Effector CD4-positive, alpha-beta T cell (primary cell): ENCODE measurements at regions not wholly inside any gene's neighbourhood (a gene's known extent, or its start where the extent isn't known, plus 50 kb on each side); places are given as distances from the start of the nearest gene placed in this dataset.

Experiments used
- DNase-seq: peaks from one replicate; pipeline ENCODE4 v3.0.0-alpha.2; 2020

DNA sequence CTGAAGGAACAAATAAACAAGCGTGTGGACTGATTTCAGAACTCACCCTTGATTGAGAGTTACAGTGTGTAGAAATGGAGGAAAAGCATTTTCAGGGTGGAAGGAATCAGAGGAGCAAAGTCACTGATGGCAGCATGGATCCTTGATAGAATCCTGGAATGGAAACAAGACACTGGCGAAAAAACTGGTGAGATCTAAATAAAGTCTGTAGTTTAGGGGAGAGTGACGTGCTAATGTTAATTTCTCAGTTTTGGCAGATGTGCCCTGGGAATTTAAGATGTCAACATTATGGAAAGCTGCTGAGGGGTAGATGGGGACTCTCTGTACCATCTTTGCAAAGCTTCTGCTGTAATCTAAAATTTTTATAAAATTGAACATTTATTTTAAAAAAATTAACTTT, 378.0 kb downstream of the UQCRFS1 start:
- no peak for DNase-seq

DNA sequence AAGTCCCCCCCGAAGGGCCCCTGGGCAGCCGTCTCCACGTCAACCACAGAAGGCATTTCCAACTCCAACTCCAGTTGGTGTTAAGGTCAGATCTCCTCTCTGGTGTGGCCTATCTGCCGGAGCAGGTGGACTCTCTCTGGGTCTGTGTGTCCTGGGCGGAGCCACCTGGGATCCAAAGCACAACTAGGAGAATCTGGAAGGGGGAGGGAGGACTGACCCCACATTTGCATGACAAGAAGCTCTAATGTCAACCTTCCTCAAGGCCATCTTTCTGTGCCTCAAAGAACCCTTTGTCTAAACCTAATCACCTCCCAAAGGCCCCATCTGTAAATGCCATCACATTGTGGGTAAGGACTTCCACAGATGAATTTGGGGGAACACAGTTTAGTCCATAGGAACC, 381.5 kb downstream of the UQCRFS1 start:
- DNase-seq = no peak

DNA sequence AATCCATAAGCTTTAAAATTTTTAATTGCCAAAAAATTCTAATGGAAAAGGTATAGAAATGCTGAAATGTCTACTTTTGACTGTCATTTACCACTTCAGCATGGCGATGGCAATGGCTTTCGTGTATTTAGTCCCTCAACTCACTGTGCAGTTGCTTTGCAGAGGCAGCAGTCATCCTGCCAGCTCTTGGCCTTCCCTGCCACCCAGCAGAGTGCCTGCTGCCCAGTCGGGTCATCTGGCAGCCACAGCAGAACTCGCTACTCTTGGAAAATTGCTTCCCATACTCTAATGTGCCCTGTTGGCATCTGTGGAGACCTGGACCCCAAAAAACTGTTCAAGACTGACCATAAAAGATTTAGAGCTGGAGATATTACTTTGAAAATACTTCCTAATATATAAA, 383.2 kb downstream of the UQCRFS1 start:
- no peak for DNase-seq

DNA sequence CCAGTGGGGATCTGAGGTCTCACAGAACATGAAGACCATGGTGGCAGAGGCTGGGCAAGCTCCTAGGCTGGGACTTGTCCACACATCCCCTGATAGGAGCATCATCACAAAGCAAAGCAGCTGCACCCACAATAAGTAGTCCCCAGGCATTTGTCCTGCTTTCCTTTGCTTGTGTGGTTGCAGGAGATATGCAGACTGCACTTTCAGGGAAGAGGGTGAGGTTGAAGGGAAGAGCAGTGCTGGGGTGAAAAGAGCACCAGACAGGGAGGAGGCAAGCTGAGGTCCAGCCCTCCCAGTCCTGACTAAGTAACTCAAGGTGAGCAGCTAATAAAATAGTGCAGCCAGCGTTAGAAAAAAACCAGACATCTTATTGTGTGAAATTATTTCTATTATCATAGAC, 383.6 kb downstream of the UQCRFS1 start:
- DNase-seq = no peak

DNA sequence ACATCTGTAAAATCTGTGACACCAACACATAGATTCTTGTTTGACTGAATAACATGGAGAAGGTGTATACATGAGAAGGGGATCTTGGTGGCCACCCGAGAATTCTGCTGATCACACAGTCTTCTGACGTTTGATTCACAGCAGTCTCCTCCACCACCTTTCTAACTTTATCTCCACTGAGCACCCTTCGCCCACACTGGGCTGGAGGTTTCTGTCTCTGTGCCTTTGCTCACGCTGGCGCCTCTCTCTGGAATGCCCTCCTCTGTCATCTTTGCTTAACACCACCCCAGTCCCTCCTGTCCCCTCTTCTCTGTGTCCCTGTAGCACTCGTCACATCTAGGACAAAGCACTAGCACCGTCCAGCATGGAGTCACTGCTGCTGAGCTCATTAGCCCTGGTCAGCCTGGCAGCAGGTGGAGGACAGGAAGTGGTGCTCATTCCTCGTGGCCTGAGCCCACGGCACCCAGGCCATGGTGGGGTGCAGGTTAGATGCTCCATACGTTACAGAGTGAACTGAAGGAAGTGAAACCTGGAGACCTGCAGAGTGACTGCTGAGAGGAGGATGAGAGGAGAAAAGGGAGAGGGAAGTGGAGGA, 384.6 kb downstream of the UQCRFS1 start:
- no peak for DNase-seq

DNA sequence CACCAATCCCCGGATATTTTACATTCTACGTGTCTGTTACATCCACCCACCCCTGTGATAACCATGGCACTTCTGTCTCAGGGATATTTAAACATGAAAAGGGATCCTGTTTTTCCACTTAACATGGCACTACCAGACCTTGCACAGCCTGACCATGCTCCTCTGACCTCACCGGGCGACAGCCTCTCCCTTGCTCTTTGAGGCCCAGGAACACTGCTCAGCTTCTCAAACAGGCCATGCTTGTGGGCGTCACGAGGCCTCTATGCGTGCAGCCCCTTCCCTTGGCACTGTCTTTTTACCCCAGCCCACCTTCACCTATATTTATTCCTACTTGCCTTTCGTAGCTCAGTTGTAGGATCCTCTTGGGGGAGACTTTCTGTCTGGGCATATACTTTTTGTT, 385.6 kb downstream of the UQCRFS1 start:
- no peak for DNase-seq

DNA sequence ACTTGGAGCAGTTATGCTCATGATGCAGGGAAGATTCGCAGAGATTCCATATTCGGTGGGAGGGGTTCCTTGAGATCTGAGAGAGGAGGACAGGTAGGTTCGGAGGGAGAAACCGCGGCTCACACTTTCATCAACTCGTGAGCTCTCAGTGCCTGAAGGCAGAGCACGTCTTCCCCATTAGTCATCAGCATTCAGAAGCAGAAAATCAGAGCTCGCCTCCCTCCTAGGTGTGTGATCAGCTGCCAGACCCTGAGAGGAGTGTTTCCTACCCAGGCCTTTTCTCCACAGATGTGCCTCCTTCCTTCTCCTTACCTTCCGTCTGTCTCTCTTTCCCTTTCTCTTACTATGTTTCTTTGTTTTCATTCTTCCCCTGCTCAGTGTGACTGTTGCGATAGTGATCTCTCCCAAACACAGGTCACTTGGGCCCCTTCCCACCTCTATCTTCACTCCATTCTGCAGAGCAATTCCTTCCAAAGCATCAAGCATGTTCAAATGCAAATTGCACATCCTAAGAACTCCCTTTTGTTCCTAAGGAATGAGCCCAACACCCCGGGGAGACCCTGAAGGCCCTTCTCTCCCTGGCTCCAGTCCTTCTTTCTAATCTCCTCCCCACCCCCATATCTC, 389.5 kb downstream of the UQCRFS1 start:
- DNase-seq = no peak

DNA sequence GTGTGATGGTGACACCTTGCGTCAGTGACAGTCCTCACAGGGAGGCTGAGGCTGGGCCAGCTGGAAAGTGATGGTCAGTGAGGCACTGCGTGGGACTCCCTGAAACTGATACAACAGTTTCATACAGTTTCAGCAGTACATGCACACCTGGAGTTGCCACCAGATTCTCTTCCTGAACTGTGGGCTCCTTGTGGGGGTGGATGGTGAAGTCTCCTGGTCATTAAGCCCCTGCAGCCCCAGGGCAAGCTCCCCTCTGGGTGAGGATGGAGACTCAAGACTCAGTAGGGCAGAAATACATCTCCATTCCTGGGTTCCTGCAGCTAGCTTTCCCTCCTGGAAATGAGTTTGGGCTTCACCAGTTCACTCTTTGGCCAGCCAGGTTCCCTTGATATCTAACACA, 392.7 kb downstream of the UQCRFS1 start:
- no peak for DNase-seq

DNA sequence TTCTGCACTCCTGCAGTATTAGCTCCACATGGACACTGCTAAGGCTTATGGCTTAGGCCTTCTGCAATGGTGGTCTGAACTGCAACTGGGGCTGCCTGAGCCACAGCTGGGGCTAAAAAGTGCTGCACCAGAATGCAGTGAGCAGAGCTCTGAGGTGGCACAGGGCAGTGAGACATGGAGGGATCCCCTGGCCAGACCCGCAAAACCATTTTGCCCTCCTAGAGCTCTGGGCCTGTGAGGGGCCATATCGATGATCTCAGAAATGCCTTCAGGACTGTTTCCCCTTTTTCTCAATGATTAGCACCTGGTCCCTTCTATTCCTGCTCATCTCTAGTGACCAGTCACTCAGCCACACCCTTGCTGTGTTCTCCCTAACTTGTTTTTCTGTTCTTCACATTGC, 397.7 kb downstream of the UQCRFS1 start:
- DNase-seq = no peak

DNA sequence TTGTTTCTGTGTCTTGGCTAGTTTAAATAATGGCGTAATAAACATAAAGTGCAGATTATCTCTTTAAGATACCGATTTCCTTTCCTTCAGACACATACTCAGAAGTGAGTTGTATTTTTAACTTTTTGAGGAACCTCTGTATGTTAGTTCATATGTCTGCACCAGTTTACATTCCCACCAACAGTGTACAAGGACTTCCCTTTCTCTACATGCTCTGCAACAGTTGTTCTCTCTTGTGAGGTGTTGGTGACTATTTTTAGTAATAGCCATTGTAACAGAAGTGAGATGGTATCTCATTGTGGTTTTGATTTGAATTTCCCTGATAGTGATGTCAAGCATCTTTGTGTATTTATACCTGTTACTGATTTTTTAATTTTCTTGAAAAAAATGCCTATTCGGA, 418.6 kb downstream of the UQCRFS1 start:
- no peak for DNase-seq

DNA sequence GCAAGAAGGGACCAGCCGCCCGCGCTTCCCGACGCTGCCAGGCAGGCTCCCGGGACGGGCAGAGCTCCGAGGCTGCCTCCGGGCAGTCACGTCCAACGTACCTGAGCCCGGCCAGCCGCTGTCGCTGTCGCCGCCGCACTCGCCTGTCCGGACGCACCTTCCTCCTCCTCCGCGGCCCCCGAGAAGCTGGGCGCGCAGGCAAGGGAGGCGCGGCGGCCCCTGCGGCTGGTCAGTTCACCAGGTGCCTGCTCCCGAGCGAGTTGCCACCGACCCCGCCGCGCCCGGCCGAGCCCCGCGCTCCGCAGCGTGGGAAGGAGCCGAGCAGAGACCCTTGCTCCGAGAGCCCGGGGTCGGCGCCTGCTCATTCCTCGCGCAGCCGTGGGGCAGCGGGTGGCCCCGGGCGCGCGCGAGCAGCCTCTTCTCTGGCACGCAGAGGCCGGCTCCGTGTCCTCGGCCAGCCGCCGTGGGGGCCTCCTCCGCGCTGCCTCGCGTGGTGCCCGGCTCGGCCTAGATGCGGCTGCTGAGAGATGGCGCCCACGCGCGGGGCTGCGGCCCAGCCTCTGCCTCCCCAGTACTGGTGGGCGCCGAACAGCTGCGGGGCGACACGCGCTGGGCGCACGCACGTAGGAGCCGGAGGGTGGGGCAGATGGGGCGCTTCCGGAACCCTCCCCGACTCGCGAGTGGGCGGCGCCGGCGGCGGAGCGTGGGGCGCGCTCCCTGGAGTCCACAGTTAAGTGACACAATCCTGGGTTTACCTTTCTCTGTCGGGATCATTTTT, 419.4 kb downstream of the UQCRFS1 start:
- DNase-seq = no peak

DNA sequence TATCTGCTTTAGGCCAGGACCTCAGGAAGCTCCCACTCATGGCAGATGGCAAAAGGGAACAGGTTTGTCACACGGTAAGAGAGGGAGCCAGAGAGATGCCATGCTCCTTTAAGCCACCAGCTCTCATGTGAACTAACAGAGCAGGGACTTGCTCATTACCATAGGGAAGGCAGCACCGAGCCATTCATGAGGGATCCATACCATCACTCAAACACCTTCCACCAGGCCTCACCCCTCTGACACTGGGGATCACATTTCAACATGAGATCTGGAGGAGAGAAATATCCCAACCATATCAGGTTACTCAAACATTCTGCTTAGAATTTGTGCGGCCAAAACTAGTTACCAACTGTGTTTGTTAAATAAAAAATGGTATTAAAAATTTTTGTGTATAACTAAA, 427.0 kb downstream of the UQCRFS1 start:
- no peak for DNase-seq

DNA sequence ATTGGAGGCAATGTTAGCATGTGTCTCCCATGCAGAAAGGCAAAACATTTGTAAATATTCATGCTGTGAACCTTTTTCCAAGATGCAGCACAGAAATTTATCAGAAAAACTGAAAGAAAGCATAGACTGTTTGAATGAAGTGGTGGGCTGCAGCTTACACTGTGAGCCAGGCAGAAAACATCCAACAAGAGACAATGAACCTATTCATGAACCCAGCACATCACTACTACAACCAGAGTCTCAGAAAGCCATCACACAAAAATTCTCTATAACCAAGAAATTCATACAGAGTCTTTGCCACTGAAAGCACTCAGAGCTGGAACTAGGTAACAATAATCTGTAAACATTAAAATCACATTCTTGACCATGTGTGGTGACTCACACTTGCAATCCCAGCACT, 448.9 kb downstream of the UQCRFS1 start:
- no peak for DNase-seq

DNA sequence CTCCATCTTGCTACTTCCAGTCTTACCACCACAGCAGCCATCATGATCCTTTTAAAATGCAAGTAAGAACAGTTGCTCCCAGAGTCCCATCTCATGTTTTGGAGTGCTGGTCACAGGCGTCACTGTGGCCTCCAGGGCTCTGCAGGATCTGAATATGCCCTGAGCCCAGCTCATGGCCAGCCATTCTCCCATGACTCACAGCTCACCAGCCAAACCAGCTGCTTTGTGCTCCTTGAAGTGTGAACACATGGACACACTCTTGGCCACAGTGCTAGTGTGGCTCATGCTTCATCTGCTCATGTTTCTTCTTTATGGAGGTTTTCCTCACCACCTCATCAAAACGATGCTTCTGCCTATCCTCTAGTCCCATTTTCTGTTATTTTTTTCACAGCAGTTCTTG, 466.5 kb downstream of the UQCRFS1 start:
- no peak for DNase-seq

DNA sequence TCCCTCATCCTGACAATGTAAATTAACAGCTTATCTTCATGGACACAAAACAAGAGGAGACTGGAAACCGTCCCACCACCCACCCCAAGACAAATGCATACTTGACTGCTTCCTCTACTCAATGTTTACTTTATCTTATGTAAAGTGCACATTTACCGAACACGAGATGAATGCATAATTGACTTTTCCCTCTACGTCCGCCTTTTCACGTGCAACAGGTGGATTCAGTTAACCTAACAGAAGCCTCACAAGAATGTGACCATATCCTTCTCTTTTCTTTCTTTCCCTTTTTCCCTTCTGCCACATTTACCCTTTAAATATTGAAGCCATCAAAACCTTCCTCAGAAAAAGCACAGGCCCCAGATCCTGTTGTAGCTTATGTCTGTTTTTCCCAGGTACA, 468.0 kb downstream of the UQCRFS1 start:
- no peak for DNase-seq

DNA sequence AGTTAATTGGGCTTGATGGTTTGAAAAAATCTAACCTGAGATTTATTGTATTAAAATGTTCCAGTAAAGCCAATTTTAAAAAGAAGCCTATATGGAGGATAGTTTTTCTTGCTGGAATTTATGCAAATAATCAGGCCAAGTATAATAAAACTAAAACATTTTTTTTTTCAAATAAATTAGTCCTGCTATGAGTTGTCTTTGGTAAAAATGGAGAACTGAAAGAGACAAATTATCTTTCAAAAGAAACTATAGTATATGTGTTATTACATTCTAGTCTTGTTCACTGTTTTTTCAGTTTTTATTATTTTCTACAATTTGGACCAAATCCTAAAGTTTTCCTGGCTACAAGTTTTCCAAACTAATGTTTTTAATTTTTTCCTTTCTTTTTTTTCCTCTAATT, 468.9 kb downstream of the UQCRFS1 start:
- no peak for DNase-seq

DNA sequence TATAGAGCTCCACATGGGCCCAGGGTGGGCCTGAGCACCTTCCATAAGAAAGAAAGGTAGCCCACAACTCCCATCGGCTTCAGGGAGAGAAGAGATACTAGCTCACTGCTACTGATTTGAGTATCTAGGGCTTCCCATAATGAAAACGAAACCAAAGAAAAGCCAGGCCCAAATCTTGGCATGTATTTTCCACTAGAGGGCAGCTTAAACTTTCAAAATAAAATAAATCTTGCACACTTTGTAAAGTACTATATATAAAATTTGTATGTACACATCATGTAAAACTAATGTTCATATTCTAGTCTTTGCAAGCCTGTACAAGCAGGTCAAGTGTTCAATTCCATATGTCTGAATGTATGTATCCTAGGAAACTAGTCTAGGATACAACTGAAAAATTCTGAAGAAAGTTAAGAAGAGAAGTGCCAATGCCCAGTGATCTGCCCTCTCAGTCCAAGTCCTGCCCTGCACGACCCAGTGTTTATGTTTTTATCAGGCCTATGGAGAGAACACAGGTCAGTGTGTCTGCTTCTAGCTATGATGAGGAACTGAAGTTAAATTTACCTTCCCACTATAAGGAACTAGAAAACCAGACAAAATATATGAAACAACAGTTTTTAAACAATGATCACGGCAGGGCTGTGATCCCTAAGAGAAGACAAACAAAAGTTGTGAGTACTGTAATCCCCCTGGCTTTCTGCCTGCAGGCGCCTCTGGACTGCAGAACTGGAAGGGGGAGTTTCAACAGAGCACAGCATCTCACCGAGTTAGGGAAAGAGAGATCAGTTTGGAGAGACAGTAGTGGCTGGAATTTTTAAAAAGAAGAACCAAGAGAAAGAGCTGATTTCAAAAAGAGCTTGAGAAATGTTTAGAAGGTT, 475.7 kb downstream of the UQCRFS1 start:
- no peak for DNase-seq

DNA sequence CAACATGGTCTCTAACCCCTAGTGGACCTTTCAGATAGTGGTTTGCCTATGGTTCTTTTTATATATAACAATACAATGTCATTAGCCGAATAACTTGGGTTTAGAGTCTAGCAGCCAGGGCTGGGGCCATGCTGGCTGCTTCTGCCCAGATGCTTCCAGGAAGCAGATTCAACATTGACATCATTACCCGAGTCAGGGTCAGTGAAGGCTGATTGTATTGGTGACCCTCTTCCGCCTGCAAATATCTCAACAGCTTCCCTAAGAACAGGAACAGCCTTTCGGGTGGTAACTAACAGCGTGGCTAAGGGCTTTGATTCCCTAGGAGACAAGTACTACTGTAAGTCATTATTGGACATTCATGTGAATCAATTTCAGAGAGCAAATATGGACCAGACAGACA, 476.4 kb downstream of the UQCRFS1 start:
- DNase-seq = no peak

DNA sequence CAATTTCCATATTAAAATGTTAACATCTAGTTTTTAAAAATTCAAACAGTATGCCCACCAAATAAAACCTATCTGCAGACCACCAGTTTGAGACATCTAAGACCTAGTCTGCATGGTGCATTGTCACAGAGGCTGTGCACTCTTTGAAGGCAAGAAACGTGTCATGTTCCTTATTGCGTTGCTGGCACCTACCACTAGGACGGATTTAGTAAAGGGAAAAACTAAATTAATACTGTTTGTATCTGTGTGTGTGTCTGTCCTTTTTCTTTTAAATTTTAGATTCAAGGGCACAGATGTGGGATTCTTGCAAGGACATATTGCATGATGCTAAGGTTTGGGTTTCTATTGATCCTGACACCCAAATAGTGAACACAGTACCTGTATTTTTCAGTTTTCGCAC, 481.4 kb downstream of the UQCRFS1 start:
- DNase-seq = no peak

DNA sequence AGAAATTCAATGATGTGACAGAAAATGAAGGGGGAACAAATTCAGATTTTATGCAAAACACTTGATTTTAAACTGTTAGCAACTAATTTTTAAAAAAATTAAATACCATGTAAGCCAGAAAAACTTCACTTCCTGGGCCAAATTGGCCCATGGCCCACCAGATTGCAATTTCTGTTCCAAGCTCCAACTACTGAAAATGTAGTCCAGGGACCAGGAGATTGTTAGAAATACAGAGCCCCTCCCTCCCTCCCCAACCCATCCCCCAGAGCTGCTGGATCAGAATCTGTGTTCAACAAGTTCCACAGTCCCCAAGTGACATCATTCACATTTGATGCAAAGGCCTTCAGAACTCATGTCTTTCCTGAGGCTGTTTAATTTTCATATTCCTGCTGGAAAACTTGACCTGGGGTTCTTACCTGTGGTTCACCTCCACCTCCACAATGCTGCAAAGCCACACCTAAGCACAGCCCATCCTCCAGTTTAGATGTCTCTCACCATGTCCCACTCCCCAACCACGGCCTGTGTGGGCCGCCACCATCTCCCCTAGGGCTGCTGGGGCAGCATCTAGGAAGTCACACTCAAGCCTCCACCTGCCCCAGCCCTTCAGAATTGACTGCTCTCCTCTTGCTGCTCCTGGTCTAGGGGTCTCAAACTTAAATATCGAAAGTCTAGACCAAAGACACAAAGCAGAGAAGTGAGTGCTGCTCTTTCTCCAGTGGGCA, 482.0 kb downstream of the UQCRFS1 start:
- DNase-seq = no peak

DNA sequence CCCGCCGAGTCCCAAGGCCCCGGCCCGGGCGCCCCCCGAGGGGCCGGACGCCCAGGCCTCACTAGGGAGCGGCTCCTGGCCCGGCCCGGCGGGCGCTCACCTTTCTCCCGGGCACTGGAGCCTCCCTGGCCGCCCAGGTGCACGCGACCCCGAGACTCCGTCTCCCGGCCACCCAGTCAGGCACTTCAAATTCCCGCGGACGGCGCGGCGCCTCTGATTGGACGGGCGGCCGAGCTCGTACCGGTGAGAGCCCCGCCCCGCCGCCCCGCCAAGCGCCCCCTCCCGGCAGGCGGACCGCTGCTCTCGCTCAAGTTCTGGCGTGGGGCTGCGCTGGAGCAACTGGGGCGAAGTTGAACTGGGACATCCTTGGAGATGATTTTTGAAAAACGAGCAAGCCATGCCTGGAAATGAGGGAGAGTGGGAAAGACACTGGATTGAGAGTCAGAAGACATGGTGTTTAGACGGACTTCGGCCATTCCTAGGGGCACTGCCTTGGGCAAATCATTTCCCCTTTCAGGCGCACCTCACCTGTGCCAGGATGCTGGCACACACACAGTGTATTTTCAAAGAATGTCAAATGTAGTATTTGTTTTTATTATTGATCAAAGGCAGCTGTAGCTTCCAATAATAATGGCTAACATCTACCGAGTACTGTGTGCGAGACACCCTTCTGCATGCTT, 485.3 kb downstream of the UQCRFS1 start:
- no peak for DNase-seq
